NB4 (cell line): ENCODE measurements at regions not wholly inside any gene's neighbourhood (a gene's known extent, or its start where the extent isn't known, plus 50 kb on each side); places are given as distances from the start of the nearest gene placed in this dataset.

Experiments
- DNase-seq: peaks from one replicate; pipeline ENCODE4 v3.0.0; 2010; ENCODE audit warnings: low read depth
- H3K4me3 ChIP-seq: one replicate; pipeline ENCODE4 v1.5.1; 2011; ENCODE audit warnings: mild to moderate bottlenecking, low read depth, low read length, moderate library complexity
- MYC ChIP-seq: IDR thresholded peaks from 2 replicates; pipeline ENCODE4 v1.6.1; 2011; ENCODE audit warnings: low read depth, low read length
- POLR2A ChIP-seq: IDR thresholded peaks from 2 replicates; pipeline ENCODE4 v1.6.1; 2011; ENCODE audit warnings: mild to moderate bottlenecking; ENCODE audit not compliant: insufficient read length; ENCODE audit errors: extremely low read depth
- TF ChIP-seq, protein P1 (sequence below): IDR thresholded peaks from 2 replicates; pipeline ENCODE4 v1.6.1; 2011; ENCODE audit warnings: low read depth, low read length
- TF ChIP-seq, protein P2 (sequence below): IDR thresholded peaks from one replicate; pipeline ENCODE4 v1.5.1; 2012; ENCODE audit warnings: low read depth, low read length

DNA sequence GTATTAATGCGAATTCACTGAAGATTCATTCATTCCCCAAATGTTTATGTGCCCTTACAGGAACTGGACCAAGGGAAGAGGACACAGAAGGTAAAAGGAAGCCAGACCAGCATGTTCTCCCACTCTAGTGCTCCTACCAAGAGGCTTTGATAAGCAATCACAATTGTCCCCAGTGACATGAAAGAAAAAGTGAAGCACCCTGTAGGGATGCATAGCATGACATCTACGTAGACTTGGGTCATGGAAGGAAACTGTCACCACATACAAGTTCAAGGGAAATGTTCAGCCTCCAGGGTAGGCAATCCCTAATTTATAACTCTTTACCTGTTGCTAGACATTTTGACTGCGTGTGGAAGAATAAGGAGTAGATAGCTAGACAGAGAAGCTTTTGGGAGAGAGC, 348.6 kb upstream of the MCTP2 start:
- no peak for TF ChIP-seq POLR2A
- no peak for TF ChIP-seq MYC
- TF ChIP-seq, protein P1, sequence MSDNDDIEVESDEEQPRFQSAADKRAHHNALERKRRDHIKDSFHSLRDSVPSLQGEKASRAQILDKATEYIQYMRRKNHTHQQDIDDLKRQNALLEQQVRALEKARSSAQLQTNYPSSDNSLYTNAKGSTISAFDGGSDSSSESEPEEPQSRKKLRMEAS, result no peak
- TF ChIP-seq, protein P2, sequence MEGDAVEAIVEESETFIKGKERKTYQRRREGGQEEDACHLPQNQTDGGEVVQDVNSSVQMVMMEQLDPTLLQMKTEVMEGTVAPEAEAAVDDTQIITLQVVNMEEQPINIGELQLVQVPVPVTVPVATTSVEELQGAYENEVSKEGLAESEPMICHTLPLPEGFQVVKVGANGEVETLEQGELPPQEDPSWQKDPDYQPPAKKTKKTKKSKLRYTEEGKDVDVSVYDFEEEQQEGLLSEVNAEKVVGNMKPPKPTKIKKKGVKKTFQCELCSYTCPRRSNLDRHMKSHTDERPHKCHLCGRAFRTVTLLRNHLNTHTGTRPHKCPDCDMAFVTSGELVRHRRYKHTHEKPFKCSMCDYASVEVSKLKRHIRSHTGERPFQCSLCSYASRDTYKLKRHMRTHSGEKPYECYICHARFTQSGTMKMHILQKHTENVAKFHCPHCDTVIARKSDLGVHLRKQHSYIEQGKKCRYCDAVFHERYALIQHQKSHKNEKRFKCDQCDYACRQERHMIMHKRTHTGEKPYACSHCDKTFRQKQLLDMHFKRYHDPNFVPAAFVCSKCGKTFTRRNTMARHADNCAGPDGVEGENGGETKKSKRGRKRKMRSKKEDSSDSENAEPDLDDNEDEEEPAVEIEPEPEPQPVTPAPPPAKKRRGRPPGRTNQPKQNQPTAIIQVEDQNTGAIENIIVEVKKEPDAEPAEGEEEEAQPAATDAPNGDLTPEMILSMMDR, result no peak

DNA sequence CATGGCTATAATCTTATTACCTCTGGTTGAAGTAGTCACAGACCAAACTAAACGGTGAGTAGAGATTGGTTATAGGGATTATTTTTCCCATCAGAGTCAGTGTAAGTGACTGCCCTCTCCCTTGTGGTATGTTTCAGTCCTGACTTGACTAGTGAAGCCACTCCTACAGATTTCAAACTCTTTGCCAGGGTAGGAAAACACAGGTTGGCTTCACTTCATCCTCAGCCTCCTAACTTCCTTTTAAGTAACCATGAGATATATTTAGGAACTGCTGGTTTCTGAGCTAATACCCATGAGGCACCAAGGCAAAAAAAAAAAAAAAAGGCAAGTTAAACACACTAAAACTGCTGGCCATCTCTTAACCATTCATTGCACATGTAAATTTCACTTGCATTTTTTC, 349.2 kb upstream of the MCTP2 start:
- H3K4me3 ChIP-seq, result no peak overlapping the region
- peak; percentile 18 for DNase-seq
- TF ChIP-seq, protein P1, result no peak
- TF ChIP-seq, protein P2, result no peak
- TF ChIP-seq POLR2A (no peak), MYC (no peak)

More for the DNA sequence above, 348.6 kb upstream of the MCTP2 start:
- no peak for DNase-seq
- no peak overlapping the region for H3K4me3 ChIP-seq

DNA sequence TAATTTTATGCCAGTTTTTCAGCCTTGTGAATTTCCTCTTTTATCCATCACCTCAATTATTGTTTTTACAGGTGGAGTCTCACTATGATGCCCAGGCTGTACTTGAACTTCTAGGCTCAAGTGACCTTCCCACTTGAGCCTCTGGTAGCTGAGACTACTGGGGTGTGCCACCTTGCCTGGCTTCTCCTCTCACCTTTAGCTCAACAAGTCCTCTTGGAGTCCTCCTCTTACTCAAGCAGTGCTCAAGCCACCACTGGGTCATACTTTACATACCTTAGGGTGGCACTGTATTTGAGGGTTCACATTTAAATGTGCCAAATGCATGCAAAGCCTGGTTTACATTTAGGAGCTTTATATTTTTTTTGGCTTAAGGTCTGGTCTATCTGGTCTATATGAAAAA, 350.1 kb upstream of the MCTP2 start:
- no peak overlapping the region for H3K4me3 ChIP-seq
- no peak for DNase-seq
- TF ChIP-seq, protein P2, result no peak
- TF ChIP-seq, protein P1, result no peak
- TF ChIP-seq POLR2A, result no peak
- no peak for TF ChIP-seq MYC

DNA sequence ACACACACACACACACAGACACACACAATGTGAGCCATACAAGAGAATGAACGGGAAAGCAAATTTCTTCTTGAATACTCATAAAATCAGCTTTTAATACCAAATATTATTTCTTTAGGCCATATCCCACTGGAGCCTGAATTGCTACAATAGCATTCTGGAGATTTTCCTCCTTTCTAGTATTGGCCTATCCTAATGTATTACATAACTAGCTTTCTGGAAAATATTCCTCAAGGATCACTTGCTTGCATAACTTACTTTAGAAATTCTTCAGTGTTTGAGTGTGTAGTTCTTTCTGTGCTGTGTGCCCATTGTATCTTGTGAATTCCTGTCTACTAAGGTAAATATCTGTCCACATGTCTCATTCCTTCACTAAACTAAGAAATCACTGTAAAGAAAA, 351.0 kb upstream of the MCTP2 start:
- DNase-seq, result no peak
- H3K4me3 ChIP-seq, result no peak overlapping the region
- TF ChIP-seq, protein P2, result no peak
- TF ChIP-seq MYC (no peak), POLR2A (no peak)
- TF ChIP-seq, protein P1, result no peak

DNA sequence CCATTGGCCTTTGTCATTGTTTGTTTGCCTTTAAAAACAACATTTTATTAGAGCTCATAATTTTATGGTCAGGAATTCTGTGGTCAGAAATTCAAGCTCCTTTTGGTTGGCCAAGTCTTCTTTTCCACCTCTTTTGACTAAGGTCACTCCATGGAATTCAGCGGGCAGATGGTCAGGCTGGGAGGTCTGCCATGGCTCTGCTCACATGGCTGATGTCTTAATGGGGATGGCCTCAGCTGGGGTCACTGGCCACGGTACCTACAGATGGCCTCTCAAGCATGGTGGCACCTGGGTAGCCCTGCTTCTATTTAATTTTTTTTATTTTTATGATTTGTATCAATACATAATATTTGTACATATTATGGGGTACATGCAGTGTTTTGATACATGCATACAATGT, 360.8 kb upstream of the MCTP2 start:
- TF ChIP-seq, protein P1, result no peak
- TF ChIP-seq POLR2A (no peak), MYC (no peak)
- TF ChIP-seq, protein P2, result no peak
- no peak overlapping the region for H3K4me3 ChIP-seq
- DNase-seq, result no peak

DNA sequence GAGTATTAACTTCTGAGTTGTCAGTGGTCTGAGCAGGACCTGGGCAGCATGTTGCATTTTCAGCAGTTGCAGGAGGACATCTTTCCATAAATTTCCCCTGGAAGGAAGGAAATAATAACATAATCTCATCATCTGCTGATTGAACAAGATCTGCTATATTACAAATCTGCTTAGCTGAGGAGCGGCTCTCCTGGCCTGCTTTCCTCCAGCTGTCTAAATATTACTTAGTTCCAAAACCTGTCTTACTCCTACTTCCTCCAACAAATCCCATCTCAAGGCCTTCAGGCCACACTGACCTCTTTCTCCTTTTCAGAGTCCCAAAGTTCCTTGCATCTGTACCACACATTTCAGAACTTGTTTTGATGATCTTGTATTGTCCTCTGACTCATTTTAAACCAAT, 364.4 kb upstream of the MCTP2 start:
- TF ChIP-seq POLR2A (no peak), MYC (no peak)
- TF ChIP-seq, protein P2, result no peak
- TF ChIP-seq, protein P1, result no peak
- no peak overlapping the region for H3K4me3 ChIP-seq
- DNase-seq, result no peak
